Renal pelvis (tissue), 1 donor: ENCODE measurements at regions not wholly inside any gene's neighbourhood (a gene's known extent, or its start where the extent isn't known, plus 50 kb on each side); places are given as distances from the start of the nearest gene placed in this dataset.
"Not testable (repeated sequence)": the region's sequence is repeated elsewhere in the genome, so short reads cannot be mapped to it uniquely, and the experiment has no call there.

Source experiments
- DNase-seq: peaks from one replicate; pipeline ENCODE4 v3.0.0-alpha.2; 2013

- DNase-seq: not testable (repeated sequence)
Measured at GRCh38 chr10:108600511-108600910, 1322.8 kb downstream of the XPNPEP1 start.

- not testable (repeated sequence) for DNase-seq
Measured at GRCh38 chr10:108599317-108599716, 1324.0 kb downstream of the XPNPEP1 start.

GRCh38 chr10:108598831-108599230 lies 1324.5 kb downstream of the XPNPEP1 start:
- DNase-seq: no peak

- DNase-seq: no peak
Measured at GRCh38 chr10:108598320-108598695, 1325.0 kb downstream of the XPNPEP1 start.

GRCh38 chr10:108597657-108598319 lies 1325.5 kb downstream of the XPNPEP1 start:
- no peak for DNase-seq

GRCh38 chr10:108597031-108597430 lies 1326.3 kb downstream of the XPNPEP1 start:
- no peak for DNase-seq

- no peak for DNase-seq
Measured at GRCh38 chr10:108592956-108593355, 1330.4 kb downstream of the XPNPEP1 start.

GRCh38 chr10:108591417-108591816 lies 1331.9 kb downstream of the XPNPEP1 start:
- DNase-seq: no peak

- DNase-seq: no peak
Measured at GRCh38 chr10:108586424-108586823, 1336.9 kb downstream of the XPNPEP1 start.

GRCh38 chr10:108583877-108584276 lies 1339.4 kb downstream of the XPNPEP1 start:
- no peak for DNase-seq

- DNase-seq: no peak
Measured at GRCh38 chr10:108582888-108583287, 1340.4 kb downstream of the XPNPEP1 start.

- DNase-seq: no peak
Measured at GRCh38 chr10:108582387-108582786, 1340.9 kb downstream of the XPNPEP1 start.

- no peak for DNase-seq
Measured at GRCh38 chr10:108578258-108578657, 1345.1 kb downstream of the XPNPEP1 start.

- no peak for DNase-seq
Measured at GRCh38 chr10:108574233-108574632, 1349.1 kb downstream of the XPNPEP1 start.

- no peak for DNase-seq
Measured at GRCh38 chr10:108568824-108569223, 1354.5 kb downstream of the XPNPEP1 start.

- DNase-seq: no peak
Measured at GRCh38 chr10:108567899-108568752, 1355.2 kb downstream of the XPNPEP1 start.

GRCh38 chr10:108566316-108567107 lies 1356.8 kb downstream of the XPNPEP1 start:
- no peak for DNase-seq

- no peak for DNase-seq
Measured at GRCh38 chr10:108562105-108562504, 1361.2 kb downstream of the XPNPEP1 start.

GRCh38 chr10:108561649-108562048 lies 1361.7 kb downstream of the XPNPEP1 start:
- DNase-seq: no peak

- no peak for DNase-seq
Measured at GRCh38 chr10:108560488-108560887, 1362.8 kb downstream of the XPNPEP1 start.

- no peak for DNase-seq
Measured at GRCh38 chr10:108556186-108556585, 1367.1 kb downstream of the XPNPEP1 start.

GRCh38 chr10:108545921-108546320 lies 1377.4 kb downstream of the XPNPEP1 start:
- no peak for DNase-seq
